ENCODE measurements at regions not wholly inside any gene's neighbourhood (a gene's known extent, or its start where the extent isn't known, plus 50 kb on each side); places are given as distances from the start of the nearest gene placed in this dataset.

DNA sequence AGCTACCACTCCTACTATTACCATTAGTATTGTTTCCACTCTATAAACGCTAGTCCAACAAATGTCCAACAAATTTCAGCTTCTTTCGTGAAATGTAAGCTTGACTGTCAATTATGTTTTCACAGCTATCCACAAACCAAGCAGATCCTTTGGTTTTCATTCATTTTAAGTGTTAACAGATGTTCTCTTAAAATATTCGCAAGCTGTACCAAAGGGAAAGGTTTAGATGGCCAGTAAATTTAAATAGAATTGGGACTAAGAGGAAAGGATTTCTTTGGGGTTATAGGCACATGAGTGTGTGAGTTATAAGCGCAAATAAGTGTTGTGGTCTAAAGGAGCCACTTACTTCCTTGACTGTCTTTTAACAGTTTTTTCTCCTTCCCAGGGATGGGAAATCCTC is 136.8 kb upstream of the ADRA1B start:
- FAIRE-seq = no peak
- ChIA-PET POLR2A (no interaction called here), CTCF (interaction anchor here (0.5 to 0.9 kb wide), 2 partner anchors 41 to 208 kb away, joined by 3 read pairs; no protein-coding TSS in a partner anchor)
- Histone ChIP-seq H3K9ac (replicated peaks; ENCODE audit: extremely low read depth, insufficient read depth, low read length) (no peak overlapping the region), H3K4me1 (ENCODE audit: control insufficient read depth, extremely low read depth, insufficient read depth, low read length) (no peaks in the 10 kb centered on the region), H3K9me3 (replicated peaks; ENCODE audit: control insufficient read depth, insufficient read depth, low read length) (no peaks in the 10 kb centered on the region), H3K36me3 (ENCODE audit: control insufficient read depth in 2 of 2, extremely low read depth in 1 of 2, insufficient read depth in 2 of 2, low read length in 2 of 2) (no peaks in the 10 kb centered on the region), H3K79me2 (ENCODE audit: control insufficient read depth, insufficient read depth, low read length) (no peaks in the 10 kb centered on the region), H3K9me1 (replicated peaks; ENCODE audit: control insufficient read depth, extremely low read depth, insufficient read depth, low read length) (no peaks in the 10 kb centered on the region), H4K20me1 (replicated peaks; ENCODE audit: control insufficient read depth, extremely low read depth, insufficient read depth, low read length) (no peaks in the 10 kb centered on the region), H3K4me3 (replicated peaks in 1 of 3; ENCODE audit: insufficient read depth in 1 of 3, low read depth in 1 of 3, low read length in 3 of 3) (no peak overlapping the region), H3K4me2 (ENCODE audit: insufficient read depth, low read length) (no peak overlapping the region), H2AFZ (ENCODE audit: low read depth, low read length) (no peak overlapping the region), H3K27ac (ENCODE audit: insufficient read depth, low read depth, low read length) (no peak overlapping the region), H3K27me3 (ENCODE audit: control insufficient read depth in 2 of 2, insufficient read depth in 2 of 2, low read length in 2 of 2) (no peaks in the 10 kb centered on the region)
- no peak for DNase-seq (ENCODE audit: low read depth, low spot score)
- BruUV-seq (replicated peaks) = no TSS peak
- intact Hi-C loops (cut with micrococcal nuclease) (loop anchor here (10.0 kb wide), 1 partner anchor 185 kb away; no protein-coding TSS in a partner anchor), dilution Hi-C loops (cut with MboI; ENCODE audit: extremely low pct_ligation_motif_present, low sequenced_read_pairs) (no loop called here)
- TF ChIP-seq MYC (IDR thresholded peaks at IDR 0.05; ENCODE audit: low read depth, low read length) = no peak
- no peak for TF ChIP-seq JUN (IDR thresholded peaks at IDR 0.05; ENCODE audit: borderline replicate concordance, insufficient read depth, insufficient read length, low read depth)
- TF ChIP-seq, protein P1, sequence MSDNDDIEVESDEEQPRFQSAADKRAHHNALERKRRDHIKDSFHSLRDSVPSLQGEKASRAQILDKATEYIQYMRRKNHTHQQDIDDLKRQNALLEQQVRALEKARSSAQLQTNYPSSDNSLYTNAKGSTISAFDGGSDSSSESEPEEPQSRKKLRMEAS (IDR thresholded peaks at IDR 0.05; ENCODE audit: insufficient read depth, insufficient read length) = no peak
- TF ChIP-seq, protein P2, sequence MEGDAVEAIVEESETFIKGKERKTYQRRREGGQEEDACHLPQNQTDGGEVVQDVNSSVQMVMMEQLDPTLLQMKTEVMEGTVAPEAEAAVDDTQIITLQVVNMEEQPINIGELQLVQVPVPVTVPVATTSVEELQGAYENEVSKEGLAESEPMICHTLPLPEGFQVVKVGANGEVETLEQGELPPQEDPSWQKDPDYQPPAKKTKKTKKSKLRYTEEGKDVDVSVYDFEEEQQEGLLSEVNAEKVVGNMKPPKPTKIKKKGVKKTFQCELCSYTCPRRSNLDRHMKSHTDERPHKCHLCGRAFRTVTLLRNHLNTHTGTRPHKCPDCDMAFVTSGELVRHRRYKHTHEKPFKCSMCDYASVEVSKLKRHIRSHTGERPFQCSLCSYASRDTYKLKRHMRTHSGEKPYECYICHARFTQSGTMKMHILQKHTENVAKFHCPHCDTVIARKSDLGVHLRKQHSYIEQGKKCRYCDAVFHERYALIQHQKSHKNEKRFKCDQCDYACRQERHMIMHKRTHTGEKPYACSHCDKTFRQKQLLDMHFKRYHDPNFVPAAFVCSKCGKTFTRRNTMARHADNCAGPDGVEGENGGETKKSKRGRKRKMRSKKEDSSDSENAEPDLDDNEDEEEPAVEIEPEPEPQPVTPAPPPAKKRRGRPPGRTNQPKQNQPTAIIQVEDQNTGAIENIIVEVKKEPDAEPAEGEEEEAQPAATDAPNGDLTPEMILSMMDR (IDR thresholded peaks at IDR 0.05; ENCODE audit: extremely low read depth in 1 of 2, insufficient read depth in 1 of 2, low read depth in 1 of 2, low read length in 2 of 2) = no peak
- TF ChIP-seq EZH2 (IDR thresholded peaks at IDR 0.05; ENCODE audit: borderline replicate concordance, low read depth, low read length, severe bottlenecking) = no peak
- TF ChIP-seq POLR2AphosphoS5 (IDR thresholded peaks at IDR 0.05; ENCODE audit: insufficient read depth, low read depth, low read length) = no peak
- TF ChIP-seq POLR2A (IDR thresholded peaks at IDR 0.05; ENCODE audit: low read depth, low read length) = no peak
- no peak for TF ChIP-seq FOS (IDR thresholded peaks at IDR 0.05; ENCODE audit: borderline replicate concordance, insufficient read depth, low read length)
